ENCODE measurements at regions not wholly inside any gene's neighbourhood (a gene's known extent, or its start where the extent isn't known, plus 50 kb on each side); places are given as distances from the start of the nearest gene placed in this dataset.

- TF ChIP-seq CTCF (IDR thresholded peaks at IDR 0.05; ENCODE audit: low read depth, low read length) = peak; percentile 30; the same call in 1 of the 2 replicates
- no peaks in the 10 kb centered on the region for H3K9me3 ChIP-seq (ENCODE audit: severe bottlenecking)
- H3K4me3 ChIP-seq (ENCODE audit: low read depth, low read length) = no peak overlapping the region
- H3K36me3 ChIP-seq = no peaks in the 10 kb centered on the region
- DNase-seq = peak; percentile 35
- no peak overlapping the region for H3K27ac ChIP-seq
- no peaks in the 10 kb centered on the region for H3K27me3 ChIP-seq (ENCODE audit: insufficient read depth, low read depth, severe bottlenecking)
These were observed 391.2 kb downstream of the ANKRD50 start for GRCh38 chr4:124321364-124321763.

DNA sequence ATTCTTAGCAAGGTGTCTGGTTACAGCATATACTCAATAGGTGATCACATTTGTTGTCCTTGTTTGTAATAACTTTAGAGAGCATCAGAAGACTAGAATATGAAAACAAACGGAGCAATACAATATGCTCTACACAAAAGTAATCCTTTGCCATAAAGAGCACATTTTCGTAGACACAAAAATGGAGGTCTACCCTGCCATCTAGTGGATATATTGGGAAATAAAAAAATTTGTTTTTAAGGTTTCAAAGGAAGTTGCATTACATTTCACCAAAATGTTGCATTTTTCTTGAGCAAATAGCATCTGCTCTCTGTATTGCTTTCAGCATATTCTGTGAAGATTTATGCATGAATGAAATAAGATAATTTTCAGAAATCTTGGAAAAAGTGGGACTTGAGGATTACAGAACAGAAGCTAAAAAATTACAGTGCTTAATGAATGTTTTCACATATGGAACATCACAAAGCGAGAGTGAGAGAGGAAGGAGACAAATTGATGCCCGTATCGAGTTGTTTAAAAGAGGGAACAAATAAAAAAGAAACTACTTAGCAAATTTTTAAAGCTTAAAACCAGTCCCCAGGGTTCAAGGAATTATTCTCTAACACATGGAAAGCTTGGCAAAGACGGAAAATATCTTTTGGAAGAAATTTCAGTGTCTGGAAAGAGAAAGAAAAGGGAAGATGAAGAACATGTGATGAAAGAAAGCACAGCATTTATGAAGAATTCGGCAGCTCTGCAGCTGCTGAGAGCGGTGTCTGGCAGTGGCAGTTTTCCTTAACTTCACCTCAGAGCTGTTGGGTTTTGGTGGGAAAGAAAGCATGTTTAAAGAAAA lies 390.1 kb downstream of the ANKRD50 start:
- Histone ChIP-seq H3K27me3 (ENCODE audit: insufficient read depth, low read depth, severe bottlenecking) (no peaks in the 10 kb centered on the region), H3K9me3 (ENCODE audit: severe bottlenecking) (no peaks in the 10 kb centered on the region), H3K36me3 (no peaks in the 10 kb centered on the region), H3K27ac (no peak overlapping the region), H3K4me3 (ENCODE audit: low read depth, low read length) (no peak overlapping the region)
- peak; percentile 22; the same call in 1 of the 2 replicates for TF ChIP-seq CTCF (IDR thresholded peaks at IDR 0.05; ENCODE audit: low read depth, low read length)
- no peak for DNase-seq

GRCh38 chr4:124325690-124326089 lies 386.8 kb downstream of the ANKRD50 start:
- H3K27ac ChIP-seq = no peak overlapping the region
- no peaks in the 10 kb centered on the region for H3K27me3 ChIP-seq (ENCODE audit: insufficient read depth, low read depth, severe bottlenecking)
- no peak overlapping the region for H3K4me3 ChIP-seq (ENCODE audit: low read depth, low read length)
- TF ChIP-seq CTCF (IDR thresholded peaks at IDR 0.05; ENCODE audit: low read depth, low read length) = no peak
- no peak for DNase-seq
- H3K9me3 ChIP-seq (ENCODE audit: severe bottlenecking) = no peaks in the 10 kb centered on the region
- no peaks in the 10 kb centered on the region for H3K36me3 ChIP-seq

- no peaks in the 10 kb centered on the region for H3K9me3 ChIP-seq (ENCODE audit: severe bottlenecking)
- no peak overlapping the region for H3K4me3 ChIP-seq (ENCODE audit: low read depth, low read length)
- no peaks in the 10 kb centered on the region for H3K36me3 ChIP-seq
- TF ChIP-seq CTCF (IDR thresholded peaks at IDR 0.05; ENCODE audit: low read depth, low read length) = no peak
- no peaks in the 10 kb centered on the region for H3K27me3 ChIP-seq (ENCODE audit: insufficient read depth, low read depth, severe bottlenecking)
- H3K27ac ChIP-seq = no peak overlapping the region
- DNase-seq = no peak
These were observed 383.4 kb downstream of the ANKRD50 start for GRCh38 chr4:124329134-124329533.

GRCh38 chr4:124330045-124330444 lies 382.5 kb downstream of the ANKRD50 start:
- no peak for DNase-seq
- Histone ChIP-seq H3K27me3 (ENCODE audit: insufficient read depth, low read depth, severe bottlenecking) (no peaks in the 10 kb centered on the region), H3K4me3 (ENCODE audit: low read depth, low read length) (no peak overlapping the region), H3K27ac (no peak overlapping the region), H3K36me3 (no peaks in the 10 kb centered on the region), H3K9me3 (ENCODE audit: severe bottlenecking) (no peaks in the 10 kb centered on the region)
- no peak for TF ChIP-seq CTCF (IDR thresholded peaks at IDR 0.05; ENCODE audit: low read depth, low read length)

- Histone ChIP-seq H3K27ac (no peak overlapping the region), H3K9me3 (ENCODE audit: severe bottlenecking) (no peaks in the 10 kb centered on the region), H3K36me3 (no peaks in the 10 kb centered on the region), H3K4me3 (ENCODE audit: low read depth, low read length) (no peak overlapping the region), H3K27me3 (ENCODE audit: insufficient read depth, low read depth, severe bottlenecking) (no peaks in the 10 kb centered on the region)
- TF ChIP-seq CTCF (IDR thresholded peaks at IDR 0.05; ENCODE audit: low read depth, low read length) = no peak
- no peak for DNase-seq
These were observed 380.8 kb downstream of the ANKRD50 start for GRCh38 chr4:124331781-124332180.
